RPMI7951 (cell line): ENCODE measurements at regions not wholly inside any gene's neighbourhood (a gene's known extent, or its start where the extent isn't known, plus 50 kb on each side); places are given as distances from the start of the nearest gene placed in this dataset.

Source experiments
- DNase-seq: peaks from one replicate; pipeline ENCODE4 v3.0.0-alpha.2; 2012; ENCODE audit warnings: low read depth

- DNase-seq, result no peak
These were observed 464.1 kb downstream of the TSN start for GRCh38 chr2:122219504-122219903.

GRCh38 chr2:122221665-122222064, 466.2 kb downstream of the TSN start:
- DNase-seq, result no peak

DNA sequence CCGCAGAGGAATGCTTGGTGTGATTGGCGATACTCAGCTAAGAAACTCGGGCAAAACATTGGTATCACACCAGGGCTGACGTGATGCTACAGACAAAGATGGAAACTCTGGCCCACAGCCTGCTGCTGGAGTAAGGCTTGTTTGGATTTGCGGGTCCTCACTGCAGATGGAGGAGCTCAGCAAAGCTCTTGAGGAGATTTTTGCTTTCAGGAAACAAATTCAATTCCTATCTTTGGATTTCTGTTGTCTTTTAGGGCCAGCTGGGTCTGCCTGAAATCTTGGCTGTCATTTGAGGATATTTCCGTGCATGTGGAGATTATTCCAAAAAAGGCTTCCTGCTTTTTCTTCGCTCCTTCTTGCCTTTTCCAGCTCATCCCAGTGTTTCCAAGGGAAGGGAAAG, 475.8 kb downstream of the TSN start:
- DNase-seq, result no peak

DNA sequence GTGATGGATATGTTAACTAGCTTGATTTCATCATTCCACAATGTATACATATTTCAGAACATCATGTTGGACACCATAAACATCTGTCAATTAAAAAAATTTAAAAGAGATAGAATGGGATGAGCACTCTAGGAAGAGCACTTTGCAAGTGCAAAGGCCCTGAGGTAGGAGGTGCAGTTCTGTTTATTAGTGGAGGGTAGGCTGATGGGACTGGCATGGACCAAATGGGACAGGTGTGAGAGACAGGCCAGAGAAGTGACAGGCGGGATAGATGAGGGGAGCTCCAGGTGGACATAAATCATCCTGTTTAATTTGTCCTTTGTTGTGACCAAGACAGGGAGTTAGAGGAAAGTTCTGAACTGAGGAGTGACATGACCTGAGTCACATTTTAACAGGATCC, 477.9 kb downstream of the TSN start:
- no peak for DNase-seq

GRCh38 chr2:122236152-122236874, 480.9 kb downstream of the TSN start:
- peak; percentile 95 for DNase-seq

DNA sequence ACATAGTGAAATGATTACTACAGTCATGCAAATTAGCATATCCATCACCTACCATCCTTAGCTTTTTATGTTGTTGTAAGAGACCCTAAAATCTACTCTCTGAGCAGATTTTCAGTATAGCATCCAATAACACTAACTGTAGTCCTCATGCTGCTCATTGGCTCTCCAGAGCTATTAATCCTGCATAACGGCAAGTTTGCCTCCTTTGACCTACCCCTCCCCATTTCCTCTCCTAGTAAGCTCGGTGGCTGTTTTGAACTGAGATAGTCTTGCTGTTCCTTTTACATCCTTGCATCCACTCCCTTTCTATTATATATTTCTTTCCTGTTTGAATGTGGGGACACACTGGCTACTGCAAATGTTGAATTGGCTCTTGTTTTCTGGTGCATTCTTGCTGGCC, 481.5 kb downstream of the TSN start:
- DNase-seq, result no peak

- DNase-seq, result no peak
These were observed 482.0 kb downstream of the TSN start for GRCh38 chr2:122237450-122237849.

DNA sequence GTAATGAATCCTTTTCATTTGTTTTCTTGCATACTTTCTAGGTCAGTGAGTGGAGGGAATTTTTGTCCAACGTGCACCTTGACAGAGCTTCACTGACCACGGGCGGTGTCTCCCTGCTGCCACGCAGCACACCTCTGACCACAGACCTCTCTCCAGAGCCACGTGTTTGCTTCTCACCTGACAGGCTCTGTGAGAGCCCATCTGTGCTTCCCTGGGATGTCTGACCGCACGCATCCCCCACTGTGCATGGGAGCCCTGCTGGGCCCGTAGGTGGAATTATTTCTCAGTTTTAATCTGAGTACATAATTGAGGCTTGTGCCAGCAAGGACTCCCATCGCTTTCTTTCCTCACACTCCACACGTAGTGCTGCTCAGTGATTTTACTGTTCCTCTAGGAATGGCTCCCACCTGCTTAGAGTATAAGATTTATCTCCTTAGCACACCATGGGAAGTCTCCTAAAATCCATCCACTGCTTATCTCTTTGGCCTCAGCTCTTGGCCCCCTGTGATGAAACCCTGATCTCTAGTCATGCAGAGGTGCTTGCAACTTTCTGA, 482.6 kb downstream of the TSN start:
- no peak for DNase-seq

GRCh38 chr2:122239440-122239839, 484.0 kb downstream of the TSN start:
- no peak for DNase-seq

DNA sequence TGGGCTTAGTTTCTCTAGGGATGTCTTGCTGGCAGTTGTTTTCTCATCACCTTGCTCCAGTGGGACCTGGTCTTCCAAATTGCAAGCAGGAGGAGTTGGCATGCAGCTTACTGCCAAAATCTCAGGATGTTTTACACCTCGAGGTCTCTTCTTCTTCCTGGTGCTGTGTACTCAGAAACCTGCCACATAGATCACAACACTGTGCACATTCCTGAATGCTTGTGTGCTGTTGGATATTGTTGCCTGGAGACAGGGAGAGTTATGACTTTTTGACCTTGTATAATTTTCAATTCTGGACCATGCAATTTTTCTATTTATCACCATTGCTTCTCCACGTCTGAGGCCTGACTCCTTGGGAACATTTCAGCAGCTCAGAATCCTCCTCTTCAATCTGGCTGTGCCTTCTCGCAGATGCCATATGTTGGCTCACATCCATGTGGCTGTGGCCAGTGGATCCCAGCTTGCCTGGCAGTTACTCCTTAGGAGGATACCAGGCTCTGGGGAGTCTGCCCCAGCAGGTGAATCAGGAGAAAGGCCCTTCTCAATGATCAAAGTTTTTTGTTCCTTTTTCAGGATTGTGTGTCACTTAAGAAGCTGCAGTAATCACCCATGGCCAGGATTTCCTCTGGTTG, 489.3 kb downstream of the TSN start:
- DNase-seq, result peak; percentile 51

DNA sequence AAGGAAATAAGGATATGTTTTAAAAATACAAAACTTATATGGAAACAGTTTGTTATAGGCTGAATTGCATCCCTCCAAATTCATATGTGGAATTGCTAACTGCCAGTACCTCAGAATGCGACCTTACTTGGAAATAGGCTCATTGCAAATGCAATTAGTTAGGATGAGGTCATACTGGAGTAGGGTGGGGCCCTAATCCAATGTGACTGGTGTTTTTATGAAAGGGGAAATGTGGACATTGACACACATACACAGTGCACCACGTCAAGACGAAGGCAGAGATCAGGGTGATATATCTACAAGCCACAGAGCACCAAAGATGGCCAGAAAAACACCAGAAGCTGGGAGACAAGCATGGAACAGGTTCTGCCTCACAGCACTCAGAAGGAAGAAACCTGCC, 494.2 kb downstream of the TSN start:
- DNase-seq, result no peak

DNA sequence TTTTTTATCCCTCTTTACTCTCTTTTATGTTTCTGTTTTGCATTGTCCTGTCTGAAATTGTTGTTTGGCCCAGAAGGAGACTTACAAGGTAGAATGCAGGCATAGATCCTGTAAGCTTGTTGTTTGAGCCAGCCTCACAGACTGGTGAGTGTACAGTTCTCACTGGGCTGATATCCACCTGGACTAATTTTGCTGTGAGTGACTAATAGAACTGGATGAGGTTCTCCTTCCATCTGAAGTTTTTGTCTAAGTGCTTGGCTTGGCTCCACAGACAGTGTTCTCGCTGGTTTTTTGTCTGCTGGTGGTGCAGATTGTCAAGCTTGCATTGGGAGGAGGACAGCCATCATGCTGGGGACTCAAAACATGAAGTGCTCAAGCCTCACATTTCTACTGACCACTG, 495.7 kb downstream of the TSN start:
- DNase-seq, result no peak

DNA sequence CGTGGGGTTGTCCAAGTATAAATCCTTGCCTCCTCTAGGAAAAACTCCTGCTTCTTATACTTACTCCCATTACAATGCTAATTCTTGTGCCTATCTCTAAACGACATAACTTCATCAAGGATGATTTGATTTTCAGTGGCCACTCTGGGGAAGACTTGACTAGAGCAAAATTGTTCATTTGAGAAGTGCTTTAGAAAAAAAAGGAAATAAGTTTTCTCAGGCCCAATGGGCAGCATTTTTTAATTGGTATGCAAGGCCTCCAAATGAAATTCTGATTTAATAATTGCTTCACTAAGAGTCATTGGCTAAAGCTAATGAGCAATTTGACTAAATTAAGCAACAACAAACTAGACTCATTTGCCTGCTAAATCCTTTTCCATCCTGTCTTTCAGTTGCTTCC, 496.1 kb downstream of the TSN start:
- no peak for DNase-seq

- DNase-seq, result peak; percentile 86
These were observed 500.5 kb downstream of the TSN start for GRCh38 chr2:122255924-122256323.

GRCh38 chr2:122261911-122262310, 506.5 kb downstream of the TSN start:
- no peak for DNase-seq

GRCh38 chr2:122263746-122264145, 508.3 kb downstream of the TSN start:
- peak; percentile 11 for DNase-seq

GRCh38 chr2:122266636-122267035, 511.2 kb downstream of the TSN start:
- no peak for DNase-seq

DNA sequence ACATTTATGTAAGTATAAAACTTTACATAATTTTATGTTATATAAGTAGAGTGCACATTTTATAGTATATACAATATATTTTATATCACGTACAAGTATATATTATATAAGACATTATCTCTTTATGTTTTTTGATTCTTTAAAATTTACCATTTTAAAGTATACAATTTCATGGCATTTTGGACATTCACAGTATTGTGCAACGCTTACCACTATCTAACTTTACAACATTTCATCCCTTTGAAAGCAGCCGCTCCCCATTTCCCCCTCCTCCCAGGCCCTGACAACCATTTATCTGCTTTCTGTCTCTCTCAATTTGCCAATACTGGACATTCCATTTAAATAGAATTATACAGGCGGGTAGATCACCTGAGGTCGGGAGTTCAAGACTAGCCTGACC, 512.5 kb downstream of the TSN start:
- no peak for DNase-seq

- peak; percentile 7 for DNase-seq
These were observed 518.5 kb downstream of the TSN start for GRCh38 chr2:122273785-122274419.

DNA sequence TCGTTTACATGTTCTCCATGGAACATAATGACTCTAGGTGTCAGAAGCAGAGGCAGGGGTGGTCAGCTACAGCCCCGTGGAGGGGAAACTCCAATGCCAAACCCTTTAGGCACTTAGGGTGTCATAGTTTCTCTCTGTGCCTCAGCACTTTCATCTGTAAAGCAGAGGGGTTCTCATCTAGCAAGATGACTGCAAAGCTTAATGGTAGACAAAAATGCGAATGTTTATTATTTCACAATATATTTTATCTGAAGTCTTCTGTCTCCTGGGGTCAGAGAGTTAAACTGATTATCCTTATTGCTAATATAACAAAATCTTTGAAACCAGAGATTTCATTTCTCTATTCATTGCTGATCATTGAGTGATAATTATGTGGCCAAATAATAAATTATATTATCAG, 522.5 kb downstream of the TSN start:
- DNase-seq, result no peak

GRCh38 chr2:122300758-122301157, 545.3 kb downstream of the TSN start:
- DNase-seq, result peak; percentile 2

DNA sequence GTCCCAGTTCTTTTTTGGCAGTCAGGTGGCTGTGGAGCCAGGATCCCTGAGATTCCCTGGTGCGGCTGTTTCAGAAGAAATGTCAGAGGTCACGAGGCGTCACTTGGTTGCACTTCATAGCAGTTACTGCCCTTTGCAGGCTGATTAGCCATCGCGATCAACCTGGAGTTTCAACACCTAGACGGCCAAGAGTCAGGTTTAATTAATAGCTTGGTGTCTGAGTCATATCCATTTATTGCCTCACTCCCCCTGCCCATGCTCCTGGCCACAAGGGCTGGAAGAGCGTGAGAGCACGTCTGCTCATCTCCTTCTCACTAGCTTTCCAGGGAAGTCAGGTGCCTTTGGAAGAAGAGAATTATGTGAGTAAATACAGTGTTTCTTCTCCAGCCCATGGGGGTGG, 552.3 kb downstream of the TSN start:
- no peak for DNase-seq

DNA sequence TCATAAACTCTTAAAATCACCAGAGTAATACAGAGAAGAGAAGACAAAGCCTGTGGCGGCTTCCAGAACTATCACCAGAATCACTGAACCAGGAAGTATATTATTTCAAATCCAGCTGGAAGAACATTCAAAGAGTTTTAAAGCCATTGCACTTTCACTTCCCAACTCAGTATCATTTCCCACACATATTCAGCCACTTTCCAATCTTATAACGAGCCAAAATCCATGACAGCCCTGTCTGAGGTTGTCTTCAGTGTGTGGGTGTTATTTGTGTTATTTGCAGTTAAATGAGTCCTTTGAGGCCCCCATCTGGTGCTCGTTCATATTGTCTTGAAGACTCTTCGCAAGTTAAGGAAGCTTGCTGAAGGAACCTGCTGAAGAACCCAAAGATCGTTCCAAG, 559.9 kb downstream of the TSN start:
- DNase-seq, result no peak
